ENCODE measurements at regions not wholly inside any gene's neighbourhood (a gene's known extent, or its start where the extent isn't known, plus 50 kb on each side); places are given as distances from the start of the nearest gene placed in this dataset.

DNA sequence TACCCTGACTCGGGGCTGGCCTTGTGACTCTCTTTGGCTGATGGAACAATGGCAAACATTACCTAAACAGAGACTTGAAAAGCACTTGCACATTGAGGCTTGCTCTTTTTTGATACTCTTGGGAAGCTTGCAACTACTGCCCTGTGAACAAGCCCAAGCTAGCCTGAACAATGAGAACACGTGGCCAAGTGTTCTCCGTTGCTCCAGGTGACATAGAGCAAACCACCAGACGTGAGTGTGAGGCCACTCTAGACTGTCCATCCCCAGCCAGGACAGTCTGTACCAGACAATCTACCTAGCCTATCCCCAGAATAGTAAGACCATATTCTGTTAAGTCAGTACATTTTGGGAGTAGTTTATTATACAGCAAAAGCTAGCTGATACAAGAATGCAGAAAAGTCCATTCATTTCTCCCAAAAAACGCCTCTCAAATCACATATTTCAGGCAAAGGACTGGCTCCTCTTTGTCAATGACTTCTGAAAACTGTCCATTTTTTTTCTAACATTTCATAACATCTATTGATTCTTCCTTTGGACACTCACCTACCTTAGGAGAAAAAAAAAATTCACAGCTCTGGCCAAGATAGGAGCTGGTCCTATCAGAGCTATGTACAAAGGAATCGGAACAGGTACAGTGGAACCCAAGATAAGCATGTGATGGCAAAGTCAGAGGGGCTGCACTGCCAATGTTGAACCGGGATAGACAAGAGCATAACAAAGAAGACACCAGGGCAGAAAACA is 142.1 kb upstream of the PKDCC start:
- DNase-seq (ENCODE audit: low read depth) = no peak
- no peak for TF ChIP-seq CTCF (conservative IDR thresholded peaks at IDR 0.05; ENCODE audit: low read depth, low read length)
- H3K4me3 ChIP-seq (ENCODE audit: low read depth, low read length) = no peak overlapping the region

DNA sequence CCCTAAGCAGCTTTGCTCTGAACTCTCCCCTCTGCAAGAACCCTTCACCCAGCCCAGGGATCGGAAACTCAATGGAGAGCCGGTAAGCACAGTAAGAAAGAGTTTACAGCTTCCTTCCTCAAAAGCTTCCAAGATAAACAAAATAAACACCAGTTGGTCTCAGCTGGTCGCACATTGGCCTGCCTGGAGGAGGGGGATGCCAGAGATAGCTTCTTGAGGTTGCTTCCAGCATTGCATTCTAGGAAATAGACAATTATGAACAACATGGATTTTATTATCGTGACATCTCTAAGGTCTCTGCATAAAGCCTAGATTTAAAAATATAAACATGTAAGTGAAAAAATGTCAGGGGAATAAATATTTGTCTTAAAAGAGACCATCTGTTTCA is 141.5 kb upstream of the PKDCC start:
- DNase-seq (ENCODE audit: low read depth) = peak; percentile 72
- no peak for TF ChIP-seq CTCF (conservative IDR thresholded peaks at IDR 0.05; ENCODE audit: low read depth, low read length)
- no peak overlapping the region for H3K4me3 ChIP-seq (ENCODE audit: low read depth, low read length)

GRCh38 chr2:41907141-41907540 is 140.7 kb upstream of the PKDCC start:
- TF ChIP-seq CTCF (conservative IDR thresholded peaks at IDR 0.05; ENCODE audit: low read depth, low read length) = no peak
- H3K4me3 ChIP-seq (ENCODE audit: low read depth, low read length) = no peak overlapping the region
- DNase-seq (ENCODE audit: low read depth) = no peak

DNA sequence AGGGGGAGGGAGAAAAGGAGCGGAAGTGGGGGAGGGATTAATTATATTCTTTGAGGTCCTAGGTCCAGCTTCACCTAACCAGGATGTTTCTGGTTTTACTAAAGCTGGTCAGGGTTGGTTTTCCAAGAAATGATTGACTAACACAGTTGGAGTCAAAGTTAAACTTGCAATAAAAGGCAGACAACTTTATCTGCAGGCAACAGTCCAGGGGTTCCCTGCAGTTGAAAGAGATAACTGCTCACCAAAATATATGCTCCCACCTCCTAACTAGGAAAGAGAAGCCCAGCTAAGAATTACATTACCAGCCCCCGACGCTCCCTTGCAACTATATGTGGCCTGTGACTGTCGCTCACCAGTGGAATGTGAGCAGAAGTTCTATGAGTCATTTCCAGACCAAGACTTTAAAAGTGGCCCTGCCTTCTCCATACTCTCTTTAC is 140.0 kb upstream of the PKDCC start:
- no peak for TF ChIP-seq CTCF (conservative IDR thresholded peaks at IDR 0.05; ENCODE audit: low read depth, low read length)
- no peak for DNase-seq (ENCODE audit: low read depth)
- H3K4me3 ChIP-seq (ENCODE audit: low read depth, low read length) = no peak overlapping the region

- no peak overlapping the region for H3K4me3 ChIP-seq (ENCODE audit: low read depth, low read length)
- no peak for TF ChIP-seq CTCF (conservative IDR thresholded peaks at IDR 0.05; ENCODE audit: low read depth, low read length)
- no peak for DNase-seq (ENCODE audit: low read depth)
Observed at GRCh38 chr2:41908349-41908748, 139.5 kb upstream of the PKDCC start.

- TF ChIP-seq CTCF (conservative IDR thresholded peaks at IDR 0.05; ENCODE audit: low read depth, low read length) = peak; percentile 4
- peak; percentile 74 for DNase-seq (ENCODE audit: low read depth)
- H3K4me3 ChIP-seq (ENCODE audit: low read depth, low read length) = no peak overlapping the region
Observed at GRCh38 chr2:41909584-41909983, 138.2 kb upstream of the PKDCC start.

DNA sequence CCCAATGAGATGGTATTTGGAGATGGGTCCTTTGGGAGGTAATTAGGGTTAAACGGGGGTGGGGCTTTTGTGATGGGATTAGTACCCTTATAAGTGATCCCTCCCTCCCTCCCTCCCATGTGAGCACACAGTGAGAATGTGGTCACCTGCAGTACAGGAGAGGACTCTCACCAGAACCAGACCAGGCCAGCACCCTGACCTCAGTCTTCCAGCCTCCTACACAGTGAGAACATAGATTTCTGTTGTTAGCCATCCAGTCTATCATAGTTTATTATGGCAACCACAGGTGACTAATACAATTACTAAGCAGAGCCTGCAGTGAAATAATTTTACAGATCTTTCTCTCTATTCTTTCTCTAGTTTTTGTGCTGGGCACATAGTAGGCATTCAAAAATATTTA is 137.7 kb upstream of the PKDCC start:
- DNase-seq (ENCODE audit: low read depth) = peak; percentile 71
- TF ChIP-seq CTCF (conservative IDR thresholded peaks at IDR 0.05; ENCODE audit: low read depth, low read length) = no peak
- no peak overlapping the region for H3K4me3 ChIP-seq (ENCODE audit: low read depth, low read length)
